A549 (cell line): ENCODE measurements at regions not wholly inside any gene's neighbourhood (a gene's known extent, or its start where the extent isn't known, plus 50 kb on each side); places are given as distances from the start of the nearest gene placed in this dataset.
A peak's percentile ranks its signal among the peaks of the same experiment; 100 is the strongest.

Source experiments
- ATAC-seq, 2 experiments: fragments of 200-7000 bp in 1 of 2; fragments of >200 bp in 1 of 2; cut with Nextera tagmentation in 1 of 2; cut with Tn5 transposase in 1 of 2; 3 replicates each; pipeline versions ENCODE4 v1.8.0 to v1.9.1; 2018 to 2020; ENCODE audit warnings: mild to moderate bottlenecking in 1 of 2, moderate library complexity in 1 of 2
- CTCF ChIA-PET: fragments of 300-600 bp; sonication (Branson Sonifier 250); formaldehyde crosslinking; extraction: SDS; loops from one replicate; lab custom pipeline; 2021; ENCODE audit warnings: antibody characterized with exemption, inconsistent platforms; lab: Yijun Ruan, JAX
- POLR2A ChIA-PET: fragments of 350-600 bp; formaldehyde crosslinking; extraction: SDS; loops from one replicate; lab custom pipeline; 2021; ENCODE audit warnings: antibody characterized with exemption, inconsistent platforms; lab: Yijun Ruan, JAX
- DNase-seq, 2 experiments: peaks; one replicate each; pipeline versions ENCODE4 v3.0.0 to v3.0.0-alpha.2; 2011 to 2016; ENCODE audit warnings: low read depth in 1 of 2, low spot score in 1 of 2
- FAIRE-seq: peaks from 2 replicates; lab custom pipeline; 2011; peaks lifted over from hg19 to GRCh38; lab: Jason Lieb, UNC
- H3K27ac ChIP-seq, 2 experiments: fragments of >200 bp; sonication (Bioruptor Twin); formaldehyde crosslinking; 3 replicates each; pipeline ENCODE4 v1.5.1; 2016 to 2017
- H3K4me1 ChIP-seq: fragments of >200 bp; sonication (Bioruptor Twin); formaldehyde crosslinking; 3 replicates; pipeline ENCODE4 v1.6.1; 2016
- H3K4me2 ChIP-seq: fragments of >200 bp; sonication (Bioruptor Twin); formaldehyde crosslinking; 3 replicates; pipeline ENCODE4 v1.6.1; 2016
- H3K4me3 ChIP-seq: fragments of >200 bp; sonication (Bioruptor Twin); formaldehyde crosslinking; 3 replicates; pipeline ENCODE4 v1.5.1; 2016
- H3K9me3 ChIP-seq: fragments of >200 bp; sonication (Bioruptor Twin); formaldehyde crosslinking; 3 replicates; pipeline ENCODE4 v1.6.1; 2016
- CBX8 ChIP-seq: fragments of 200-600 bp; sonication (generic); IDR thresholded peaks from 2 replicates; pipeline ENCODE4 v1.6.1; 2016
- CEBPB ChIP-seq, 2 experiments: fragments of >200 bp in 1 of 2; sonication (Bioruptor Twin) in 1 of 2; formaldehyde crosslinking in 1 of 2; IDR thresholded peaks; 2 replicates each; pipeline ENCODE4 v1.6.1; 2012 to 2016
- FOSL2 ChIP-seq, 2 experiments: fragments of 450-650 bp in 1 of 2; fragments of >200 bp in 1 of 2; sonication (Bioruptor Twin) in 1 of 2; formaldehyde crosslinking; IDR thresholded peaks; 2 replicates each; pipeline versions ENCODE4 v1.5.0 to v1.6.1; 2016 to 2020; ENCODE audit warnings: mild to moderate bottlenecking in 1 of 2, moderate library complexity in 1 of 2
- MYC ChIP-seq: IDR thresholded peaks from 2 replicates; pipeline ENCODE4 v1.6.1; 2012; ENCODE audit warnings: mild to moderate bottlenecking, inconsistent platforms, low read length, improper control_type of control experiment, borderline replicate concordance
- PHF8 ChIP-seq: fragments of 200-600 bp; sonication (generic); IDR thresholded peaks from 2 replicates; pipeline ENCODE4 v1.6.1; 2016; ENCODE audit warnings: low read depth, mild to moderate bottlenecking, antibody characterized with exemption, moderate library complexity, borderline replicate concordance
- RAD21 ChIP-seq, 2 experiments: fragments of >200 bp in 1 of 2; sonication (Bioruptor Twin) in 1 of 2; formaldehyde crosslinking in 1 of 2; IDR thresholded peaks in 1 of 2; conservative IDR thresholded peaks in 1 of 2; 2 replicates in 1 of 2; 3 replicates in 1 of 2; pipeline ENCODE4 v1.6.1; 2012 to 2018; ENCODE audit warnings: inconsistent platforms in 1 of 2
- SREBF2 ChIP-seq: fragments of 450-650 bp; IDR thresholded peaks from 2 replicates; pipeline ENCODE4 v1.6.1; 2014; ENCODE audit warnings: mild to moderate bottlenecking, moderate library complexity
- TP53 ChIP-seq: fragments of 250-450 bp; sonication (Bioruptor Pico); IDR thresholded peaks from 2 replicates; pipeline ENCODE4 v1.5.0; 2021; ENCODE audit warnings: mild to moderate bottlenecking, moderate library complexity
- ZC3H11A ChIP-seq: fragments of 450-650 bp; IDR thresholded peaks from 2 replicates; pipeline ENCODE4 v1.6.1; 2014; ENCODE audit warnings: antibody characterized with exemption, mild to moderate bottlenecking
- ZNF302 ChIP-seq: fragments of 250-450 bp; sonication (Bioruptor Pico); IDR thresholded peaks from 2 replicates; pipeline ENCODE4 v1.9.0; 2021; ENCODE audit warnings: inconsistent platforms, mild to moderate bottlenecking, moderate library complexity
- WGBS: methylation state at CpG from one replicate; pipeline ENCODE4 v1.1.6; 2017; ENCODE audit errors: missing lambda C conversion rate; 5-methylcytosine and 5-hydroxymethylcytosine counted together
- TF ChIP-seq, protein P1 (sequence below): fragments of 250-450 bp; sonication (Bioruptor Pico); IDR thresholded peaks from 2 replicates; pipeline ENCODE4 v1.5.0; 2021; ENCODE audit warnings: mild to moderate bottlenecking, moderate library complexity, borderline replicate concordance
- TF ChIP-seq, protein P2 (sequence below): fragments of >200 bp; sonication (Bioruptor Twin); formaldehyde crosslinking; IDR thresholded peaks from 3 replicates; pipeline ENCODE4 v1.5.1; 2016

DNA sequence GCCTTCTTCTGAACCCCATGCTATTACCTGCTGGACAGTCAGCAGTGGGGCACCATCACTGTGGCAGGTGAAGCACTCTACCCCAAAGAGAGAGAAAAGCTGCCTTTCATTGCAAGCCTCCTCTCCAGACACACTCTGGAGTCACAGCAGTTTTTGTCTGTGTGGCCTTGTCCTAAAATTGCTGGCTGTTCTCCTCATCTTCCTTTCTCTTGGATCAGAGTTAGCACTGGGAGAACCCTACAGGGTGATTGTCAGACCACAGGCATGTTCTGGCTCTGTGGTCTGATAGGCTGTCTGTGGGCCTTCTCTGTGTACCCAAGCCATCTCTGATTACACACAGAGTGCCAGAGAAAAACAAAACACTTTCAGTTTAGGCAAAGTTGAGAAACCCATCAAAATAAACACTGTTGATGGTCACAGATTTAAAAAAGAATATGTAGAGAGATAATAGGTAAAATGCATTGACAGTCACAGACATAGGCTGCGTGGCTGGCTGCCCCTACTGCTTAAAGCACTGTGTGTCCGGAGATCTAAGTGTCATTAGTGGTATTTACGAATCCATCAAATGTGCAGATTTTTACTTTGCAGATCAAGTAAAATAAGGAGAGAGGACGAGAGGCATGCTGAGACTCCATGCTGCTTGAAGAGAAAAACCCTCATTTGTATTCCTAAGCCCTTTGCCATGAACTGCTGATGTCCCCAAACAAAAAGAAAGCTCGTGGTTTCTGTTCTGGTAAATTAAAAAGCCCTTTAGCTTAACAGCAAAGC lies 689.9 kb downstream of the TUSC7 start:
- POLR2A ChIA-PET = no interaction called here

DNA sequence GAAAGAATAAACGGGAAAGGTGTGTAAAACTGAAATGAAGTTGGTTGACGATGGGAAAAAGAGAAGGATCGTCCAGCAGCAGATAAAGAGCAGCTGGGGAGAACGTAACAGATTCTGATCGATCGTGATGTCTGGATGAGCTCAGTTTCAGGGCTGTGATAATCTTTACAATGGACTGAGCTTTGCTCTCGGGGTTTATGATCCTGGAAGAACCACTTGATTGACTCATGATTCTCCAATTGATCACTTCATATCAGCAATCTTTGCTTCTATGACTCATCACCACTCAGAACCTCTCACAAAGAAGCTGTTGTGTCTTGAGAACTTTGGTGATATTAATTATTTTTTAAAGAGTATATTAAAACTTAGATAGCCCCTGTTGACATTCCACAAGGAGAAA lies 690.7 kb downstream of the TUSC7 start:
- FAIRE-seq = no peak

More for the DNA sequence above, 689.9 kb downstream of the TUSC7 start:
- TF ChIP-seq CBX8 (no peak), PHF8 (no peak), MYC (no peak), ZNF302 (CRISPR knock-in tag) (no peak), SREBF2 (no peak)
- Histone ChIP-seq H3K4me2 (no peak overlapping the region), H3K4me1 (peaks cover 3% of the 10 kb centered on the region; the same call in 1 of the 3 replicates), H3K27ac (no peak overlapping the region), H3K4me3 (no peak overlapping the region), H3K9me3 (no peaks in the 10 kb centered on the region)
- peak in 1 of 2 experiments; percentile 42; a peak in 1 of 6 replicates for ATAC-seq
- WGBS = 50% methylated on average over 5 of the region's 5 CpGs
- FAIRE-seq = no peak
- CTCF ChIA-PET = interaction anchor here (1.4 kb wide), 1 partner anchor 41 kb away, joined by 3 read pairs; no protein-coding TSS in a partner anchor
- no peak for DNase-seq

DNA sequence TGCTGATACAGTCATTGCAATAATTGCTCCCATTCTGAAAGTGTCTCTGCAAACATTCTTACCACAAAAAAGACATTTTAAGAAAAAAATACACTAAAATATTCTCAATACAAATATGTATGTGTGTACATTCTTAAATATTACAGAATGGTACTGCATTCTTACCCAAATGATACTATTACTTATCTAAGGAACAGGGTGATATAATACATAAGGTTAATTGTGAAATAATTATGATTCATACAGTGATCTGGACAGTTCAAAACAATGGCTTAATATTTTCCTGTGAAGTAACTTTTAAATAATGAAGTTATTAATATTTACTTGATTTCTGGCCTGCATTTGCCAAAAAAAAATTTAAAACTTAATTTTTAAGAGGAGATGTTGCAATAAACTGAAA lies 694.6 kb downstream of the TUSC7 start:
- TF ChIP-seq CEBPB (IDR thresholded peaks at IDR 0.05) = peak in 1 of 2 experiments; percentile 5; a peak in 1 of 4 replicates
- TF ChIP-seq PHF8 = no peak
- TF ChIP-seq TP53 (CRISPR knock-in tag) = no peak
- no peak overlapping the region for H3K4me3 ChIP-seq
- no peak overlapping the region for H3K4me2 ChIP-seq
- ChIA-PET CTCF (interaction anchor here (1.0 kb wide), 1 partner anchor 593 kb away, joined by 3 read pairs; no protein-coding TSS in a partner anchor), POLR2A (no interaction called here)
- FAIRE-seq (no peak), ATAC-seq (no peak), DNase-seq (no peak)
- peaks cover 3% of the 10 kb centered on the region; the same call in 1 of the 3 replicates for H3K4me1 ChIP-seq
- H3K9me3 ChIP-seq = no peaks in the 10 kb centered on the region
- no peak overlapping the region for H3K27ac ChIP-seq

More for the DNA sequence above, 690.7 kb downstream of the TUSC7 start:
- CTCF ChIA-PET = interaction anchor here (1.4 kb wide), 1 partner anchor 40 kb away, joined by 3 read pairs; no protein-coding TSS in a partner anchor
- no peak overlapping the region for H3K27ac ChIP-seq
- TF ChIP-seq, protein P1, sequence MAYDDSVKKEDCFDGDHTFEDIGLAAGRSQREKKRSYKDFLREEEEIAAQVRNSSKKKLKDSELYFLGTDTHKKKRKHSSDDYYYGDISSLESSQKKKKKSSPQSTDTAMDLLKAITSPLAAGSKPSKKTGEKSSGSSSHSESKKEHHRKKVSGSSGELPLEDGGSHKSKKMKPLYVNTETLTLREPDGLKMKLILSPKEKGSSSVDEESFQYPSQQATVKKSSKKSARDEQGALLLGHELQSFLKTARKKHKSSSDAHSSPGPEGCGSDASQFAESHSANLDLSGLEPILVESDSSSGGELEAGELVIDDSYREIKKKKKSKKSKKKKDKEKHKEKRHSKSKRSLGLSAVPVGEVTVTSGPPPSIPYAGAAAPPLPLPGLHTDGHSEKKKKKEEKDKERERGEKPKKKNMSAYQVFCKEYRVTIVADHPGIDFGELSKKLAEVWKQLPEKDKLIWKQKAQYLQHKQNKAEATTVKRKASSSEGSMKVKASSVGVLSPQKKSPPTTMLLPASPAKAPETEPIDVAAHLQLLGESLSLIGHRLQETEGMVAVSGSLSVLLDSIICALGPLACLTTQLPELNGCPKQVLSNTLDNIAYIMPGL (CRISPR knock-in tag) = no peak
- TF ChIP-seq FOSL2 (IDR thresholded peaks at IDR 0.05) (no peak), FOSL2 (CRISPR knock-in tag; IDR thresholded peaks at IDR 0.05) (peak; percentile 55)
- H3K4me3 ChIP-seq = no peak overlapping the region
- no peak overlapping the region for H3K4me2 ChIP-seq
- POLR2A ChIA-PET = interaction anchor here (0.5 kb wide), 1 partner anchor 109 kb away, joined by 3 read pairs; no protein-coding TSS in a partner anchor
- no peaks in the 10 kb centered on the region for H3K9me3 ChIP-seq
- DNase-seq (no peak), ATAC-seq (no peak)
- 81% methylated on average over 7 of the region's 7 CpGs for WGBS
- H3K4me1 ChIP-seq = peaks cover 3% of the 10 kb centered on the region; the same call in 1 of the 3 replicates

DNA sequence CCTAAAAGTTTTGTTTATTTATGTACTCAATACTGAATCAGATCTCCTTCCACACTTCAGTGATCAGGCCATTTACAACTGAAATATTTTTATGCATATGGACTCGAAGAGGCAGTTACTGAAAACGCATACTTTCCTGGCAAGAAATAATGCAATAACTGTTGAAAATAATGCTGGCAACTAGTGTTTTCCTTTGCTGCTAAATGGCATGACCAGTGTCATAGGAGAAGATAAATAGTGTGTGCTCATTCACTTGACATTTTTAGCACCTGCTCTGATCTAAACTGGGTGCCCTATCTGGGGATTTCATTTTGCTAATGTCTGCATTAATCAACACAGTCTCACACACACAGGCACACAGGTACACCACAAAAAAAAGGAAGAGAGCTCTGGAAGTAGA lies 695.2 kb downstream of the TUSC7 start:
- ATAC-seq (no peak), FAIRE-seq (no peak), DNase-seq (no peak)
- TF ChIP-seq, protein P2, sequence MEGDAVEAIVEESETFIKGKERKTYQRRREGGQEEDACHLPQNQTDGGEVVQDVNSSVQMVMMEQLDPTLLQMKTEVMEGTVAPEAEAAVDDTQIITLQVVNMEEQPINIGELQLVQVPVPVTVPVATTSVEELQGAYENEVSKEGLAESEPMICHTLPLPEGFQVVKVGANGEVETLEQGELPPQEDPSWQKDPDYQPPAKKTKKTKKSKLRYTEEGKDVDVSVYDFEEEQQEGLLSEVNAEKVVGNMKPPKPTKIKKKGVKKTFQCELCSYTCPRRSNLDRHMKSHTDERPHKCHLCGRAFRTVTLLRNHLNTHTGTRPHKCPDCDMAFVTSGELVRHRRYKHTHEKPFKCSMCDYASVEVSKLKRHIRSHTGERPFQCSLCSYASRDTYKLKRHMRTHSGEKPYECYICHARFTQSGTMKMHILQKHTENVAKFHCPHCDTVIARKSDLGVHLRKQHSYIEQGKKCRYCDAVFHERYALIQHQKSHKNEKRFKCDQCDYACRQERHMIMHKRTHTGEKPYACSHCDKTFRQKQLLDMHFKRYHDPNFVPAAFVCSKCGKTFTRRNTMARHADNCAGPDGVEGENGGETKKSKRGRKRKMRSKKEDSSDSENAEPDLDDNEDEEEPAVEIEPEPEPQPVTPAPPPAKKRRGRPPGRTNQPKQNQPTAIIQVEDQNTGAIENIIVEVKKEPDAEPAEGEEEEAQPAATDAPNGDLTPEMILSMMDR = no peak
- TF ChIP-seq ZC3H11A (no peak), RAD21 (conservative IDR thresholded peaks at IDR 0.05 in 1 of 2, IDR thresholded peaks at IDR 0.05 in 1 of 2) (no peak)
- TF ChIP-seq, all 56 proteins: peak for 0
- H3K27ac ChIP-seq = no peak overlapping the region
- ChIA-PET POLR2A (no interaction called here), CTCF (interaction anchor here (1.0 kb wide), 1 partner anchor 593 kb away, joined by 3 read pairs; no protein-coding TSS in a partner anchor)
- no peak overlapping the region for H3K4me2 ChIP-seq
- 70% methylated on average over 2 of the region's 2 CpGs for WGBS
- H3K4me1 ChIP-seq = peaks cover 3% of the 10 kb centered on the region; the same call in 1 of the 3 replicates
- no peaks in the 10 kb centered on the region for H3K9me3 ChIP-seq
- H3K4me3 ChIP-seq = no peak overlapping the region
